GM18858 (cell line): ENCODE measurements at regions not wholly inside any gene's neighbourhood (a gene's known extent, or its start where the extent isn't known, plus 50 kb on each side); places are given as distances from the start of the nearest gene placed in this dataset.

ENCODE experiments used
- ATAC-seq: cut with Tn5 transposase; IDR thresholded peaks from one replicate; pipeline ENCODE4 v1.9.1; 2021; ENCODE audit not compliant: unreplicated experiment

DNA sequence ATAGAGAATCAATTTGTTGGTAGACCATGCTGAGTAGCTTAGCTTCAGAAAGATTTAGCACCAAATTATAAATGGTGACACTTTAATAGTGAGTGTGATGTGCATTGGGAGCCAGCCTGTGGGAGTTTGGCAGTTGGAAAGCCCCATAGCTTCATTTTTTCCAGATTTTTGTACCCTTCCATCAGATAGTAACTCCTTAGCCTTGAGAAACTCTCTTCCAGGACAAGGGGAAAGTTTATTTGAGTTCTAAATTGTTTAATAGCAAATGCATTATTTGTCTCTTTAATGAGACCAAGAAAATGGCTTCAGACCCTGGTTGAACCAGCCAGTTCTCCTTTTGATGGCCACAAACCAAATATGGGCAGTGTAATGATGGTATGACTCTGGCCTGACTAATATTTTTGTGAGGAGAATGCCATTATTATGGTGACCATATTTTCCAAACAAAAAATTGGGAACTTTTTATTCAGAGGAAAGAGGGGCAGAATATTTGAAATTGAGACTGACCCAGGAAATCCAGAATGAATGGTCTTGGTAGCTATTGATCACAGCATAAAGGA is 49.8 kb downstream of the PLCE1 start:
- no peak for ATAC-seq

DNA sequence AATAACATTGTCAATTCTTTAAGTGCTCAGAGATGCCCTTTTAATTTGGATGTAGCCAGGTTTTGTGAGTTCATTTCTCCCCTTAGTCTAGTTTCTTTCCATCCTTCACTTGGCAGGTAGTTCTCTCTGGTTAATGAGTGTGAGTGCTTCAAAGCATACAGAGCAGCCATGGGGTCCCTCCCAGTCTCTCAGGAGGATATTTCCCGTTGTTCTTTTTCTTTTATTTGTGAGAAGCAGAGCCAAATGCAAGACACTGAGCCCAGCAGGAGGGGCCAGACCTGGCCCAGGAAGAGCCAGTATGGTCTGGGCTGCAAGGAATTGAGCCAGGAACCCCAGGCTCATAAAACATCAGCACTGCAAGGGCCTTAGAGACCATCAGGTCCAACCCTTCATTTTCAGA is 52.4 kb downstream of the PLCE1 start:
- ATAC-seq, result no peak

DNA sequence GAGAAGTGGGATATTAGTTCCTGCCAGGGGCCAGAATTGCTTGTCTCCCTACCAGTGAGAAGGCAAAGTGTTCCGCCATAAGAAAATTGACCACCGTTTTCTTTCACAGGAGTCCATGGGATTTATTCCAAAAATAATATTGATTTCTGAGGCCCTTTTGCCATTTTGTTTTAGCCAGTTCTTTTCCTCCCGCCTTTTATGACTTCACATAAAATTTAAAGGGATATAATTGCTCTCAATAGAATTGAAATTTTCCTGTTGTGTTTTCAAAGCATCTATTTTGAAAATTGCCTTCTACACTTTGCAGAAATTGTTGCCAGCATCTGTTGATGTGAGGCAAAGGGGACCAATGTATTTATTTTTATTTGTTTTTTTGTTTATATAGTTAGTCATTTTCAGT is 53.6 kb downstream of the PLCE1 start:
- ATAC-seq, result no peak

DNA sequence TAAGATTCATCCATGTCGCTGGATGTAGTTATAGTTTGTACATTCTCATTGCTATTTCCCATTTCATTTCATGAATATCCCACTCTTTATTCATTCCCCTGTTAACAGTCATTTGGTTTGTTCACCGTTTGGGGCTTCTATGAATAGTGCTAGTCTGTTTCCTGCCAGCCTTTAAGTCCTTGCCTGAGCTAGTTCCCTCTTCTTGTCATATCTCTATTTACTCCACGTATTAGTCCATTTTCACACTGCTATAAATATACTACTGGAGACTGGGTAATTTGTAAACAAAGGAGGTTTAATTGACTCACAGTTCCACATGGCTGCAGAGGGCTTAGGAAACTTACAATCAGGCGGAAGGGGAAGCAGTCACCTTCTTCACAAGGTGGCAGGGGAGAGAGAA is 56.2 kb downstream of the PLCE1 start:
- ATAC-seq, result no peak

DNA sequence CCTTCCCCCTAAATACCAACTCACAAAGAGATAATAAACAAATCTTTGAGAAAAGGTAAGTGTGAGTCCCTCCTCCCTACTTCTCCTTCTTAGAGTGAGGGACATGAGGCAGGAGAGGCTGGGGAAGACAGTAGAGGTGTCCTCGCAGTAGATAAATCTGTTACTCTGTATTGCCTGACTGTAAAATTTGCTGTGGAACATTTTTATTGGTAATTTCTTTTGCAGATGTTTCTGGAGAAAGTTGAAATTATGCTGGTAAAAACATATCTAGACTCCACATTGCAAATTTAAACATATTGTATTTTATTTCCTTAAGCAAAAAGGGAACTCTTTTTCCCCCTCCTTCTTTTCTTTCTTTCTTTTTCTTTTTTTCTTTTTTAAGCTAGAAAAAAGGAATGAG is 58.5 kb downstream of the PLCE1 start:
- ATAC-seq, result no peak

DNA sequence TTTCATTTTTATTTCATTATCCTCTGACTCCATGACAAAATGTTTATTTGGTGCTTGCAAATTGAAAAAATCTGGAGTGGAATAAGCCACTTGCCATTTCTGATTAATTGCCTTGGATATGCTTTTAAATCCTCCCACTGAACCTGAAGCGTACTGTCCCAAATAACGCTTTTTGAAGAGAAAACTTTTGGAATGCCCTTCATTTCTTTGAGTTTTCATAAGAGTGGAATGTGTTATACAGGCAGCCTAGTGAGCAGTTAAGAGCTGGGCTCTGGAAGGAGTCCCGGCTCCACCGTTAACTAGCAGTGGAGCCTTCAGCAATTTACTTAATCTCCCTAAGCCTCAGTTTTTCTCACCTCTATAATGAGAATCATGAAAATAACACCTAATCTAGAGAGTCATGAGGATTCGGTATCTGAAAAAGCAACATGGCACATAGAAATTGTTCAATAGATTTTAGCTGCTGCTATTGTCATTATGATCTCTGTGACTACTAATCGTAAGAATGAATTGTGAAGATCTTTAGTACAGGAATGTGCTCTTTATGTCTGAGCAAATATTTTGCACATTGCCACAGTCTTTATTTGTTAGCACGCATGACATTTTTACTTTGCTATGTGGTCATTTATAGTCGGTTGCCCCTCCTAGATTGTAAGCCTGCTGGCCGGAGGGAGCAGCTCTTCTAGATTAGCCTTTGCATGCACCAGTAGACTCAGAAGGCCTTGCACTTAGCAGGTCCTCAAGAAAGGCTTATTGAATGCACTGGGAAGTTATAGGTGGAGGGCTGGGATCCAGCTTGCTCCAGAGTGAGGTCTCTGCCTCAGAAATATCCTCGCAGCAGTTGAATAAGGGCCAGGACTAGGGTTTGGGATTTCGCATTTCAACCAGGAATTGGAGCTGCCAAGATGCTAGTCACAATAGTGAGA is 59.4 kb downstream of the PLCE1 start:
- no peak for ATAC-seq

DNA sequence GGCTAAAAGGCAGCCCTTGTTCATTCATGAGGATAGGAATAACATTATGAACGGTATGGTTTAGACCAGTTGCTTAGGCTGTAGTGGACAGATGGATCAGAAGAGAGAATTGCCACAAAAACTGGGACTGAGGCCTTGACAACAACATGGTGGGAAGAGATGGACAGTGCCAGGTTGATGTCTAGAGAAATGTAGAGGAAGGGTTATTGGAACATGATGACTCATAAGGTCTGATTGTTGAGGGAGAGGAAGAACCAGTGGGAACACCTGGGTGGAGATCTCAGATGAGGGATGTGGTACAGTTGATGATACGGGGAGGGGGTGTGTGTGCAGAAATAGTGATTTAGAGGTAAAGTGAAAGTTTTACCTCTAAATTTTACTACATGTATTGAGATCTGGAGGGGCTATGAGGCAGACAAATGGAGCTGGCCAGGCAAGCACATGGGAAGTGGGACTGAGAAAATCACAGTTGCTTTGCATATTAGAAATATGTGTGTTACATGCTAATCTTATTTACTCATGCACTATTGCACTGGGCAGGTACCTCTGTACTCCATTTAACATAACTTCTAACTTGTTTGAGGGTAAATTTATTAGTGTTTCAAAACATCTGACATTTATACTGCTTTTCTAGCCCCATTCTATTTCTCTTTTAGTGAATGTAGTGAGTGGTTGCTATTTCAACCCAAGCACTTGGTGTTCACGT is 65.6 kb downstream of the PLCE1 start:
- no peak for ATAC-seq

DNA sequence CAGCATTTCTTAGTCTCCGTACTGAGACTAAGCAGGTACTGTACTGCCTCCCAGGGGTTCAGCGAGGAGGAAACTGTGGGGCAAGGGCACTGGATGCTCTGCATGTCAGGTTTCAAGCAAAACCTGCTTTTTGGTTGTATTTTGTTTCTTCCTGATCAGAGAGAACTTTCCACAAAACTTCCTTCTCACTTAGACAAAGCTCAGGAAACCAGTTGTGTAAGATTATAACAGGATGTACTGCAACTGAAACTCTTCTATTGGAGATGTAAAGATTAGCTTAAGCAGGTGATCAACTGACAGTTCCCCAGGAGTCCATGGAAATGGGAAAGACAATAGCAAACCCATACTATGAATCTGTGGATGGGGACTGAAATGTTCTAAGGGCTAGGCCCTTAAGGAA is 67.3 kb downstream of the PLCE1 start:
- no peak for ATAC-seq

DNA sequence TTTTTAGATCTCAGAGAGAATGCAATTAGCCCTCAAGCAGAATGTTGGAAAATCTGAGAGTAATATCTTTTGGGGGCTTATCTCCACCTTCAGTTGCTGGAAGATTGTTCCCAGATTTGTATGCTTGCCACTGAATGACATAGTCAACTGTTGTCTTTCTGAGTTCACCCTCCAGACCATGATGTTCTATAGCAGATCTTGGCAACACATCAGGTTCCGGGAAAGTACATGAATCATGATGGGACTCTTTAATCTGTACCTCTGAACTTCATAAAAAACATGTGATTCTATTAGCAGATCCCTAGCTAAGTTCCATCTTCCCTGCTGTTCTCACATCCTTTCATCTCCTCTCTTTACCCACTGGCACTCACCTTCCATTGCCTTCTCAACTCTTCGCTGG is 68.9 kb downstream of the PLCE1 start:
- ATAC-seq, result no peak

DNA sequence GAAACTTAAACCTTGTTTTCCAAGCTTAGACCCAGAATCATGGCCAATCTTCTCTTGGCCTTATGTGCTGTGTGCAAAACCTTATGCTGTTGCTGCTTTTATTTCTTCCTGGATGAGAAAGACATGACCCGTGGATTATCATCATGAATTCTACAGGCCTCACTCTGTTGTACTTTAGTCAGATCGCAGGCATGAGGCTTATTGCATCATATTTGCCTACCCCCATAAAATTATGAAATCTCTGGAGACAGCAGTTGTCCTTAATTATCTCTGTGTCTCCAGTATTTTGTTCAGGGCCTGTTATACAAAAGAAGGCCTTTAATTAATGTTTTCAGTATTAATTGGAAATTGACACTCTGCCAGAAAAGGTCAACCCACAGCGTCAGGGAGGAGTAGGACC is 71.6 kb downstream of the PLCE1 start:
- no peak for ATAC-seq

DNA sequence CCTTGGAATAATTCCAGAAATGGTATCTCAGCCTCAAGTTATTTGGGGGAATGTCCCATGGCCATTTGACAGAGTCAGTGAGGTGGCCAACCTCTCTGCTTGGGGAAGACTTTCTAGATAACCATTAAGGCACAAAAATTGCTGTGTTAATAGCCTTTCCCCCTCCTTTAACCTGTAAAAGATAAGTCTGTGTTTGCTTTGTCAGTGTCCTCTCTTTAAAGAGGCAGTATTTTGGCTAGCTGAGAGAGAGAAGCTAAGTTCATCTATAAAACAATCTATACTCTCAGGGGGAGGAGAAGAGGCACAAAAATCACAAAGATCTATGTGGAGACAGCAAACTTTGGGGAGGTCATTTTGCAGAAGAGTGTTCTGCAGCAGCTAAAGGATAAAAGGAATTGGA is 72.1 kb downstream of the PLCE1 start:
- no peak for ATAC-seq

DNA sequence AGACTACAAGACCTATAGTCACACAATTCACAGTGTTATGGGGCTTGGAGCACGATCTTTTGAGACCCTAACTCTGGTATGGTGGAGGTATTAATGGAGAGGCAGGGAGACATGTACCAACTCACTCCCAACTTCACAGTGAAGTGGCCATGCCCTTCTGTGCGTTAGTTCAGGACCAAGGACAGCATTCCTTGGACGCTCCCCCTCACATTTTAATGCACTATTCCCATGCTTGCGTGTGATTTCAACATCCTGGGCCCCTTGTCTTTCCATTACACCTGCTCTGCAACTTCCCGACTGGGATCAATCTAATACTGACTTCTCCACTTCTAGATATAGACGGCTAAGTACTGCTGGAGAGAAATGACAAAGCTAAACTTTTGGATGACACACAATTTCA is 72.7 kb downstream of the PLCE1 start:
- ATAC-seq, result no peak

DNA sequence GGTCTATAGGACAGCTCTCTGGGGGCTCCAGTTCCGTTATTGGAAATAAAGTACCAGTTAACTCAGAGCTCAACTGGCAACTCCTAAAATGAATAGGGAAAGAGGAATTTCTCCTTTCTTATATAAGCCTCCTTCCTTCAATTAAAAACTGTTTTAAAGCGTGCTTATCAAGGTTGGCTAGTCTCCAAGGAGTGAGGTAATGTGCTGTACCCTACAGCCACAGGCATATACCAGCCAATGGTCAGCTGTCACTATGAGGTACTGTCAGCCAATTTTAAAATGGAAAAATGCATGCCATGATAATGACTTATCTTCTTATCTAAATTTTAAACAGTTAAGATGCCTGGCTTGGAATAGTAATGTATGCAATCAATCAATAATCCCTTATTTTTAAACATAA is 76.2 kb downstream of the PLCE1 start:
- ATAC-seq, result no peak

DNA sequence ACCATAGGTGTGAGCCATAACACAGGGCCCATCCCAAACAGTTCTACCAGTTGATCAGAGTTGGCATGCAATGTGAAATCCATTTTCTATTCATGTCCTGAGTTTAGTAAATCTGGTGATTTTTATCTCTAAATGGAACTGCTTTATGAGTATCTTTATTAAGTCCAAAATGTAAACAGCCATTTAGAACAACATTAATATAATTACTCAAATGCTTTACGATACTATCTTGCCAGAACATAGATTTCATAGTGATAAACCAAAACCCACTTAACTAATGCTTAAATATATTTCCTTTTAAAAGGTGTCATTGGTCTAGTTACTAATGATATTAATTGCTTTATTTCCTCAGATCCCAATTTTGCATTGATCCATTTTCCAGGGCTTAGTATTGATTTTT is 80.7 kb downstream of the PLCE1 start:
- no peak for ATAC-seq

DNA sequence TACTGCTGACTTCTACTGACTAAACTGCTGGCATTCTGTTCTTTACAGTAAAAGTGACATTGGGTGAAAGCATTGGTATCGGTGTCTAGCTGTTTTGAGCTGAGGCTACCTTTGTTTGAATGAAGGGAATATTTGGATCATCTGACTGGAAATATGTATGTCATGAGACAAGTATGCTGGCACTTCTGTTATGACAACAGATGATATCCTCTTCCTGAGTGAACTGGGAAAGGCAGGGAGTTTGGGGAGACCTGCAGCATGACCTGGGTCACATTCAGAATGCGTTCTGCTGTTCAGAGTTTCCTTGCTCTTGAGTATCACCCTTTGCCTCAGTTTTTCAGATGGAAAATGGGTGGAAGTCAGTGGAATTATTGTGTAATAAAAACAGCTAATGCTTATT is 81.8 kb downstream of the PLCE1 start:
- ATAC-seq, result no peak

DNA sequence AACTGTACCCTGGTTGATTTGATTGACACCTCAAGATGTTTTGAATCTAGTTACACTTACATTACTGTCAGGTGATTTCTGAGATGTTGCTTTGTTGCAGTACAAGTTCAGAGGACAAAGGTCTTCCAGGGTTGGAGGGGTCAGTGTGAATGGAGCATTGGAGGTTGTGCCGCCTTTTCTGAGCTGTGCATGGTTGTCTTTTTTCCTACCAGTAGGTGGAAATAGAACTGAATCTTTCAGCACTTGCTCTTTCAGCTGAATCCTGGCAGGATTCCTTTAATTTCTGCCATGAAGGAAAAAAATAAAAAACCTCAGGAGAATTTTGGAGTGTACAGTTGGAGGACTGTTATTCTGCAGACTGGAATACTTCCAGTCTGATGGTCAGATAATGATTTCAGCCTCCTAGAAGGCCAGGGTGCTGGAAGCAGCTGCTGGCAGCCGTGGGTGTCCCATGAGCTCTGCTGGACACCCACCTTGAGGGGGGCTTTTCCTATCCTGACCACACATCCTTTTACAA is 82.7 kb downstream of the PLCE1 start:
- ATAC-seq, result no peak

DNA sequence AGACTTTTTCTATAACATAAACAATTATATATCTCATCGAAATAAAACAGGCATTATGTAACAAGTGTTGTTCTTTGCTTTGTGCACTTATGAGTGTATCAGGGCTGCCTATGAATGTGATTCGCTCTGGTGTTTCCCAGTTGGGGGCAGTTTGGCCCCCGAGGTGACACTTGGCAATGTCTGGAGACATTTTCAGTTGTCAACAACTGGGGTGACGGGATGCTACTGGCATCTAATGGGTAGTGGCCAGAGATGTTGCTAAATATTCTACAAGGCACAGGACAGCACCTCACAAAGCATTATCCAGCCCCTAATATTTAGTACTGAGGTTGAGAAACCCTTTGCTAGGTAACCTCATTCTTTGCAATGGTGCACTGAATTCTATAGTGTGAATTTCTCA is 83.3 kb downstream of the PLCE1 start:
- ATAC-seq, result no peak

DNA sequence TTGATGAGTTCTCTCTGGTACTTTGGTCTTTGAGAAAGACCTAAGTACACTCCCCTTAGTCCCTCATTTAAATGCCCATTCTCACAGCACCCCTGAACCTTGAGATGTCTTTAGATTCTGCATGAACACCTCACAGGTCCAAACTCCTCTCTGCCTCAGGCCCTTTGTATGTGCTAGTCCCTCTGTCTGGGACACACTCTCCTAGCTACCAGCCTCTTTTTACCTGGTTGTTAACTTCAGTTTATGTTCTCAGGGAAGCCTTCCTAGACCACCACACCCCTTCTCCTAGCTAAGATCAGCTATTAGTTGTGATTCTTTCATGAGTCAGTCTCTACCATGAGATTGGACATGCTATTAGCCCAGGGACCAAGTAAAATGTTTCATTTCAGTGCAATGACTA is 86.4 kb downstream of the PLCE1 start:
- ATAC-seq, result no peak

DNA sequence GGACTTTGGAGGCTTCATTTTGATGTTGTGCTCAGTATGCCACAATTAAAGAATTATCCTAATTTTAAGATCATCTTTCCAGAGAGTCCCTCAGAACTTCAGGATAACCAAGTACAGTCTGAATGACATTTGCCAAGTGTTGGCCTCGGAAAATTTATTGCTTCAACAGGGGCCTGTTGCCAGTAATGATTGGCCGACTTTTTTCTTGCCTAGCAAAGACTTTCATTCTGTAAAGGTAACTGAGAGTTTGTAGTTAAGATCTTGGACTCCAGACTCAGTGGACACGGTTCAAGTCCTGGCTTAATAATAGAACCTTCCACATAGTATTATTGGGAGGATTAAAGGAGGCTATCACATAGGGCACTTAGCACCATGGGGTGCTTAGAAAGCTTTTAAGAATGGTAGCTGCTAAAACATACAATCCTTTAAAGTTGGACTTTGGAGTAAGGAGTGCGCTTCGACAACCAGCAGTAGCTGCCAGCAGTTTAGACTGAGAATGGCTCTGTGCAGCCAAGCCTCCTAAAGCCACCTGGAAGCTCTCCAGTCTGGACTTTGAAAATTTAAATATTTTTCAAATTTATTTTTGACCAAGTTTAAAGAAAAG is 90.0 kb downstream of the PLCE1 start:
- ATAC-seq, result no peak

DNA sequence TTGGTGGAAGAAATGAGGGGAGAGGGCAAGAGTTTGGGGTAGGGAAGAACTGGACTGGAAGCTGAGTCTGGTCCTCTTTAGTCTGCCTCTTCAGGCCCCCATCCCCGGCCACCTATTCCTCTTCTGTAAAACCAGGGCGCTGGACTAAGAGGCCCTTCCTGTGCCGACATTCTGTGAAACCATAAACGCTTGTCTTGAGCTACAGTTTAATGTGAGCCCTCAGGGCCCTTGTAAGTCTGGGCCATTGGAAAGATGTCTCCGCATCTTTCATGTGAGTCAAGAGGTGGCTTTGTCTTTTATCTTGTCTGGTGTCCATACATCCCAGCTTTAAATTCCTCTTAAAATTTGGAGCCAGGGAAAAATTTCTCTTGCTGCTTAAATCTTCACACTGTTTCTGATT is 90.6 kb downstream of the PLCE1 start:
- ATAC-seq, result no peak

DNA sequence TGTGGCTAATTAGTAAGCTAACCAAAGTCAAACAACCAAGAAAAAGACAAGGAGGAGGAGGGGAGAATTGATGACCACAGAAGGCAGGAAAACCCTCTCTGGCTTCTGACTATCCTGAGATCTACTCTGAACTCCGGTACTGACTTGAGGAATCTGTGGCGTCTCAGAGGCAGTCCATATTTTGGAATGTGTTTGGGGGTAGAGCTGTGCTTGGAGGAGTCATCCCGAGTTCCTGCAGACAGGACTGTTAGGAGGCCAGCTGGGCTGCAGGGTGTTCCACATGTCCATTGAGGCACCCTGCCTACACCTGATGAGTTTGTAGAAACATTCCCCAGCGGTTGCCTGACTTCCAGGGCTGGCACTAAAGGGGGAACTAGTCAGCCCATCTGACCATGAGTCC is 91.6 kb downstream of the PLCE1 start:
- ATAC-seq, result no peak
